WTC11 (cell line): ENCODE measurements at regions not wholly inside any gene's neighbourhood (a gene's known extent, or its start where the extent isn't known, plus 50 kb on each side); places are given as distances from the start of the nearest gene placed in this dataset.

ENCODE experiments used
- ATAC-seq: fragments of 200-7000 bp; cut with Tn5 transposase; 2 replicates; pipeline ENCODE4 v1.10.0; 2021; ENCODE audit warnings: mild to moderate bottlenecking, moderate library complexity
- CTCF ChIA-PET: fragments of 300-600 bp; sonication (Branson Sonifier 250); formaldehyde crosslinking; loops from one replicate; lab custom pipeline; 2021; ENCODE audit warnings: antibody characterized with exemption; lab: Charles Lee
- POLR2A ChIA-PET: fragments of 350-600 bp; sonication (Branson Sonifier 250); formaldehyde crosslinking; loops from one replicate; lab custom pipeline; 2021; ENCODE audit warnings: antibody characterized with exemption; lab: Charles Lee
- DNase-seq: peaks from one replicate; pipeline ENCODE4 v3.0.0; 2021; ENCODE audit warnings: low spot score
- H3K27ac Mint-ChIP-seq: 2 replicates; pipeline ENCODE4 v1.8.0; 2021; ENCODE audit warnings: mixed read lengths
- H3K27me3 Mint-ChIP-seq: 2 replicates; pipeline ENCODE4 v1.8.0; 2021; ENCODE audit warnings: low read depth, mild to moderate bottlenecking, moderate library complexity, mixed read lengths
- H3K36me3 Mint-ChIP-seq: 2 replicates; pipeline ENCODE4 v1.8.0; 2021; ENCODE audit warnings: mixed read lengths
- H3K4me1 Mint-ChIP-seq: 2 replicates; pipeline ENCODE4 v1.8.0; 2022; ENCODE audit warnings: mixed read lengths
- H3K4me3 Mint-ChIP-seq: 2 replicates; pipeline ENCODE4 v1.8.0; 2021; ENCODE audit warnings: mild to moderate bottlenecking, moderate library complexity, mixed read lengths
- H3K9me3 Mint-ChIP-seq: 2 replicates; pipeline ENCODE4 v1.8.0; 2021; ENCODE audit warnings: mixed read lengths
- CBFB ChIP-seq: sonication (generic); formaldehyde crosslinking; IDR thresholded peaks from 2 replicates; pipeline ENCODE4 v1.8.1; 2022; ENCODE audit warnings: mild to moderate bottlenecking, low read depth, missing genetic modification reagents
- CREB1 ChIP-seq: sonication (generic); formaldehyde crosslinking; IDR thresholded peaks from 2 replicates; pipeline ENCODE4 v1.8.0; 2023; ENCODE audit warnings: mild to moderate bottlenecking, missing genetic modification reagents
- CREM ChIP-seq: sonication (generic); formaldehyde crosslinking; IDR thresholded peaks from 2 replicates; pipeline ENCODE4 v1.8.1; 2022; ENCODE audit warnings: mild to moderate bottlenecking, missing genetic modification reagents, moderate library complexity
- E2F4 ChIP-seq: sonication (generic); formaldehyde crosslinking; IDR thresholded peaks from 2 replicates; pipeline ENCODE4 v1.8.1; 2022; ENCODE audit warnings: low read depth, mild to moderate bottlenecking, moderate library complexity, missing genetic modification reagents, borderline replicate concordance
- ELF4 ChIP-seq: sonication (generic); formaldehyde crosslinking; IDR thresholded peaks from 2 replicates; pipeline ENCODE4 v1.8.1; 2022; ENCODE audit warnings: low read depth, mild to moderate bottlenecking, moderate library complexity, missing genetic modification reagents
- ERG ChIP-seq: fragments of 250-450 bp; sonication (Bioruptor Pico); IDR thresholded peaks from 2 replicates; pipeline ENCODE4 v1.8.0; 2021; ENCODE audit warnings: mild to moderate bottlenecking
- IRF1 ChIP-seq: sonication (generic); formaldehyde crosslinking; IDR thresholded peaks from 2 replicates; pipeline ENCODE4 v1.8.0; 2023; ENCODE audit warnings: missing genetic modification reagents
- JUN ChIP-seq: sonication (generic); formaldehyde crosslinking; IDR thresholded peaks from 2 replicates; pipeline ENCODE4 v1.8.0; 2023; ENCODE audit warnings: mild to moderate bottlenecking, missing genetic modification reagents
- NFYB ChIP-seq: sonication (generic); formaldehyde crosslinking; conservative IDR thresholded peaks from 2 replicates; pipeline ENCODE4 v1.8.0; 2022; ENCODE audit warnings: low read depth, missing genetic modification reagents
- PRRX2 ChIP-seq: fragments of 250-450 bp; sonication (Bioruptor Pico); IDR thresholded peaks from 2 replicates; pipeline ENCODE4 v1.8.0; 2021; ENCODE audit warnings: mild to moderate bottlenecking
- RORB ChIP-seq: fragments of 250-450 bp; sonication (Bioruptor Pico); IDR thresholded peaks from 2 replicates; pipeline ENCODE4 v1.9.0; 2021; ENCODE audit warnings: mild to moderate bottlenecking
- SMAD3 ChIP-seq: sonication (generic); formaldehyde crosslinking; IDR thresholded peaks from 2 replicates; pipeline ENCODE4 v1.8.0; 2022; ENCODE audit warnings: missing genetic modification reagents, mild to moderate bottlenecking, borderline replicate concordance
- SMAD4 ChIP-seq: sonication (generic); formaldehyde crosslinking; IDR thresholded peaks from 2 replicates; pipeline ENCODE4 v1.8.0; 2022; ENCODE audit warnings: mild to moderate bottlenecking, missing genetic modification reagents
- TEAD1 ChIP-seq: sonication (generic); formaldehyde crosslinking; IDR thresholded peaks from 2 replicates; pipeline ENCODE4 v1.8.0; 2022; ENCODE audit warnings: mild to moderate bottlenecking, missing genetic modification reagents
- TEAD4 ChIP-seq: sonication (generic); formaldehyde crosslinking; IDR thresholded peaks from 2 replicates; pipeline ENCODE4 v1.8.0; 2022; ENCODE audit warnings: mild to moderate bottlenecking, missing genetic modification reagents
- USF1 ChIP-seq: sonication (generic); formaldehyde crosslinking; IDR thresholded peaks from 2 replicates; pipeline ENCODE4 v1.8.0; 2022; ENCODE audit warnings: mild to moderate bottlenecking, missing genetic modification reagents
- ZMAT4 ChIP-seq: fragments of 250-450 bp; sonication (Bioruptor Pico); IDR thresholded peaks from 2 replicates; pipeline ENCODE4 v1.9.0; 2021; ENCODE audit warnings: mild to moderate bottlenecking
- ZNF121 ChIP-seq: sonication (generic); formaldehyde crosslinking; IDR thresholded peaks from 2 replicates; pipeline ENCODE4 v1.8.0; 2023; ENCODE audit warnings: missing genetic modification reagents
- ZNF138 ChIP-seq: sonication (generic); formaldehyde crosslinking; conservative IDR thresholded peaks from 2 replicates; pipeline ENCODE4 v1.8.1; 2022; ENCODE audit warnings: mild to moderate bottlenecking, moderate library complexity, missing genetic modification reagents
- ZNF281 ChIP-seq: sonication (generic); formaldehyde crosslinking; IDR thresholded peaks from 2 replicates; pipeline ENCODE4 v1.8.0; 2023; ENCODE audit warnings: mild to moderate bottlenecking, missing genetic modification reagents
- ZNF396 ChIP-seq: fragments of 250-450 bp; sonication (Bioruptor Pico); IDR thresholded peaks from 2 replicates; pipeline ENCODE4 v1.8.0; 2021; ENCODE audit warnings: mild to moderate bottlenecking, moderate library complexity, borderline replicate concordance

GRCh38 chr15:25224396-25224795 is 214.4 kb downstream of the UBE3A start:
- peaks cover 3% of the 10 kb centered on the region; the same call in 1 of the 2 replicates for H3K27me3 Mint-ChIP-seq
- peaks cover 34% of the 10 kb centered on the region for H3K36me3 Mint-ChIP-seq
- POLR2A ChIA-PET: no interaction called here
- H3K4me3 Mint-ChIP-seq: no peak overlapping the region
- ATAC-seq (no peak), DNase-seq (no peak)
- TF ChIP-seq IRF1 (no peak), TEAD4 (CRISPR knock-in tag) (no peak)
- no peak overlapping the region for H3K27ac Mint-ChIP-seq
- no peaks in the 10 kb centered on the region for H3K4me1 Mint-ChIP-seq
- H3K9me3 Mint-ChIP-seq: peaks cover 46% of the 10 kb centered on the region
- CTCF ChIA-PET: no interaction called here

DNA sequence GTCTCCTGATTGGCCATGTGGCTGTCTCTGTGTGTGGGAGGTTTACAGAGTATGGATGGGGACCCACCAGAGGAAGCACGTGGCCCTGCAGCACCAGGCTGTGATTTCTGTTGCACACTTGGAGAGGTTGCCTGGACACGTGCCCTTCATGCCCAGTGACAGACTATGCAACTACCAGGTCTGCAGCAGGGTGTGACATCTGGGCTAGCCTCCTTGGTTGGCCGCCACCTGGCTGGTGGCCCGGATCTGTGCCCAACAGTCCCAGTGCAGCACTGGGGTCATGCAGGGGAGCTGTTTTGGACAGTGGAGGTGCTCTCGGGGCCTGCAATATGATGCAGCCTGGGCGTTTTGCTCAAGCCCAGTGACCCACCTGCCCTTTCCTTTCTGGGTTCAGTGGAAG is 212.5 kb downstream of the UBE3A start:
- TF ChIP-seq ERG (CRISPR knock-in tag) (no peak), ELF4 (CRISPR knock-in tag) (no peak), TEAD1 (CRISPR knock-in tag) (no peak), SMAD3 (CRISPR knock-in tag) (no peak), CREM (CRISPR knock-in tag) (no peak), RORB (no peak), ZNF121 (CRISPR knock-in tag) (no peak)
- ChIA-PET CTCF (no interaction called here), POLR2A (no interaction called here)
- Mint-ChIP-seq H3K4me3 (no peak overlapping the region), H3K36me3 (peaks cover 30% of the 10 kb centered on the region), H3K9me3 (peaks cover 46% of the 10 kb centered on the region), H3K27me3 (peaks cover 3% of the 10 kb centered on the region; the same call in 1 of the 2 replicates), H3K27ac (no peak overlapping the region), H3K4me1 (no peaks in the 10 kb centered on the region)
- ATAC-seq: no peak
- no peak for DNase-seq

GRCh38 chr15:25228261-25228660 is 210.6 kb downstream of the UBE3A start:
- no peaks in the 10 kb centered on the region for H3K4me1 Mint-ChIP-seq
- H3K4me3 Mint-ChIP-seq: no peak overlapping the region
- H3K9me3 Mint-ChIP-seq: peaks cover 47% of the 10 kb centered on the region
- H3K27me3 Mint-ChIP-seq: no peaks in the 10 kb centered on the region; the same call in 1 of the 2 replicates
- no peak for ATAC-seq
- H3K27ac Mint-ChIP-seq: no peak overlapping the region
- POLR2A ChIA-PET: no interaction called here
- no peak for TF ChIP-seq ZMAT4 (CRISPR knock-in tag)
- CTCF ChIA-PET: no interaction called here
- DNase-seq: no peak
- peaks cover 35% of the 10 kb centered on the region for H3K36me3 Mint-ChIP-seq

DNA sequence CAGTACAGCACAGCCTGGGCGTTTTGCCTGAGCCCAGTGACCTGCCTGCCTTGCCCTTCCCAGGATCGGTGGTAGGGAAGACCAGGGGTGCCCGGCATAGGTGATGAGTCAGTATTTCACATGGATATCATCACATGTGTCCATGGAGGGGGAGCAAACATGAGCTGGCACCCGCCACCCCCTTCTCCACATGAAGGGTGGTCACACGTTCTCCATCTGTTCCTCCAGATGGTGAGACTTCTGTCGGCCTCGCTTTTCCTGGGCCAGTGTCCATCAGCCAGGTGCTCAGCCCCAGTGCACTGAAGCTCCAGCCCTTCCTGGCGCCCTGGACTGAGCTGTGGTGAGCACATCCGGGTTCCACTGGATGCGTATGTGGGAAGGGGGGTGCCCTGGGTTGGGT is 208.4 kb downstream of the UBE3A start:
- ATAC-seq (no peak), DNase-seq (no peak)
- Mint-ChIP-seq H3K27ac (no peak overlapping the region), H3K36me3 (peaks cover 38% of the 10 kb centered on the region), H3K27me3 (no peaks in the 10 kb centered on the region; the same call in 1 of the 2 replicates), H3K4me3 (no peak overlapping the region), H3K9me3 (peaks cover 46% of the 10 kb centered on the region), H3K4me1 (no peaks in the 10 kb centered on the region)
- POLR2A ChIA-PET: no interaction called here
- CTCF ChIA-PET: no interaction called here
- TF ChIP-seq USF1 (CRISPR knock-in tag) (no peak), JUN (CRISPR knock-in tag) (no peak), ZNF121 (CRISPR knock-in tag) (no peak), ZNF138 (CRISPR knock-in tag) (no peak), ZNF281 (CRISPR knock-in tag) (no peak), PRRX2 (no peak), E2F4 (CRISPR knock-in tag) (no peak), CBFB (no peak), CREB1 (no peak), SMAD4 (CRISPR knock-in tag) (no peak), ZNF396 (no peak), NFYB (no peak)
